Sigmoid colon (tissue), 6 donors: ENCODE measurements at regions not wholly inside any gene's neighbourhood (a gene's known extent, or its start where the extent isn't known, plus 50 kb on each side); places are given as distances from the start of the nearest gene placed in this dataset.

Source experiments
- DNase-seq: peaks from one replicate; pipeline ENCODE4 v3.0.0-alpha.2; 2019
- H3K27ac ChIP-seq, 4 donors: fragments of 200-600 bp; sonication (generic); one replicate each; pipeline ENCODE4 v1.5.1; 2016 to 2019; ENCODE audit warnings: mild to moderate bottlenecking in 1 of 4
- H3K27me3 ChIP-seq, 3 donors: fragments of 200-600 bp; sonication (generic); one replicate each; pipeline ENCODE4 v1.5.1; 2019; ENCODE audit warnings: mild to moderate bottlenecking in 1 of 3
- H3K36me3 ChIP-seq, 4 donors: fragments of 200-600 bp; sonication (generic); one replicate each; pipeline ENCODE4 v1.5.1; 2016 to 2019
- H3K4me1 ChIP-seq, 4 donors: fragments of 200-600 bp; sonication (generic); one replicate each; pipeline ENCODE4 v1.5.1; 2017 to 2019
- H3K4me3 ChIP-seq, 4 donors: fragments of 200-600 bp; sonication (generic); one replicate each; pipeline ENCODE4 v1.5.1; 2017 to 2019; ENCODE audit warnings: mild to moderate bottlenecking in 2 of 4, moderate library complexity in 1 of 4
- H3K9me3 ChIP-seq, 4 donors: fragments of 200-600 bp in 3 of 4; sonication (generic) in 3 of 4; one replicate each; pipeline versions ENCODE4 v1.5.1 to v1.6.1; 2013 to 2019
- CTCF ChIP-seq, 4 experiments: fragments of 450-650 bp in 3 of 4; fragments of 200-600 bp in 1 of 4; IDR thresholded peaks; one replicate each; pipeline ENCODE4 v1.5.1; 2016 to 2019; ENCODE audit warnings: antibody characterized with exemption in 4 of 4, mild to moderate bottlenecking in 3 of 4, moderate library complexity in 2 of 4
- EP300 ChIP-seq, 4 donors: sonication (generic); formaldehyde crosslinking; IDR thresholded peaks; one replicate each; pipeline ENCODE4 v1.6.1; 2017; ENCODE audit warnings: antibody characterized with exemption in 4 of 4
- POLR2A ChIP-seq, 2 donors: fragments of 450-650 bp; IDR thresholded peaks; one replicate each; pipeline ENCODE4 v1.6.1; 2016; ENCODE audit warnings: antibody characterized with exemption in 2 of 2, mild to moderate bottlenecking in 2 of 2, moderate library complexity in 2 of 2
- POLR2AphosphoS5 ChIP-seq, 4 donors: sonication (generic); formaldehyde crosslinking; IDR thresholded peaks; one replicate each; pipeline ENCODE4 v1.6.1; 2017; ENCODE audit warnings: antibody characterized with exemption in 4 of 4
- WGBS, 2 donors: extraction: QIAGEN DNeasy Blood & Tissue Kit; methylation state at CpG; one replicate each; pipeline ENCODE4 v1.1.7; 2013; 5-methylcytosine and 5-hydroxymethylcytosine counted together
- intact Hi-C: fragments of 100-400 bp; cut with DNase I; formaldehyde crosslinking; loops from one replicate; pipeline ENCODE4 v1.15.1; 2023
- donor health status: healthy with polysubstance abuse.
- donor health status: healthy.

GRCh38 chr15:35306361-35306981 lies 221.4 kb upstream of the NANOGP8 start:
- H3K4me1 ChIP-seq, result peaks cover 0 to 73% (median 56%) of the 10 kb centered on the region in 4 donors
- H3K9me3 ChIP-seq, result no peaks in the 10 kb centered on the region
- no peak overlapping the region for H3K4me3 ChIP-seq
- no peak for DNase-seq
- TF ChIP-seq CTCF (IDR thresholded peaks at IDR 0.05) (no peak), POLR2A (IDR thresholded peaks at IDR 0.05) (no peak), EP300 (IDR thresholded peaks at IDR 0.05) (no peak), POLR2AphosphoS5 (IDR thresholded peaks at IDR 0.05) (no peak)
- intact Hi-C loops, result loop anchor here (10.0 kb wide), 1 partner anchor 238 kb away; the partner anchor contains the start of gene DPH6
- no peaks in the 10 kb centered on the region for H3K36me3 ChIP-seq
- H3K27me3 ChIP-seq, result no peaks in the 10 kb centered on the region
- 12 to 56% methylated on average over 4 of the region's 4 CpGs for WGBS, 2 donors
- peak overlapping the region; percentile 55 to 77 (median 66) for H3K27ac ChIP-seq

DNA sequence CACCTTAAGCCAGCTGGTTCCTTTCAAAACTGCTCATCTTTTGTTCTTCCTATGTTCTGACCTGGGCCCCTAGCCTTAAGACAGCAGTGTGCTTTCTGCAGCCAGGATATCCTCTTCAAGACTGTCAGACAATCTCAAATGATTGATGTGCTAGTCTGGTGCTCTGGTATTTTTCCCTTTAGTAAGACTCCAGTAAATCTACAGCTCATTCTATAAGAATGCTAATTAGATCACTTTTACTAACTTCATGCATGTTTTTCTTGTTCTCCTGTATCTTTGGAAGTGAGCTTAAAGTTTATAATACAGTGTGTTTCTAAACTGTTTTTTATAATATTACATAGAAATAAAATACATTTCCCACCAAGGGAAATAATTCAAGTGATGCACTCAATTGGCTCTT lies 220.9 kb upstream of the NANOGP8 start:
- Histone ChIP-seq H3K27ac (peak overlapping the region; percentile 55 to 77 (median 66)), H3K9me3 (no peaks in the 10 kb centered on the region), H3K4me1 (peaks cover 0 to 67% (median 54%) of the 10 kb centered on the region in 4 donors), H3K36me3 (no peaks in the 10 kb centered on the region), H3K27me3 (no peaks in the 10 kb centered on the region), H3K4me3 (no peak overlapping the region)
- TF ChIP-seq POLR2AphosphoS5 (IDR thresholded peaks at IDR 0.05) (peak in 3 of 4 donors; percentile 41 to 62 (median 45)), CTCF (IDR thresholded peaks at IDR 0.05) (no peak), EP300 (IDR thresholded peaks at IDR 0.05) (no peak)
- DNase-seq, result no peak
- intact Hi-C loops, result loop anchor here (10.0 kb wide), 1 partner anchor 239 kb away; the partner anchor contains the start of gene DPH6

GRCh38 chr15:35305031-35305550 lies 220.0 kb upstream of the NANOGP8 start:
- H3K36me3 ChIP-seq, result no peaks in the 10 kb centered on the region
- peaks cover 0 to 60% (median 51%) of the 10 kb centered on the region in 4 donors for H3K4me1 ChIP-seq
- intact Hi-C loops, result loop anchor here (10.0 kb wide), 1 partner anchor 240 kb away; the partner anchor contains the start of gene DPH6
- H3K27ac ChIP-seq, result peak overlapping the region in 2 of 4 donors; percentile 70 to 77
- no peak overlapping the region for H3K4me3 ChIP-seq
- no peak for DNase-seq
- WGBS, 2 donors, result 72 to 84% methylated on average over 2 of the region's 2 CpGs
- no peaks in the 10 kb centered on the region for H3K9me3 ChIP-seq
- TF ChIP-seq POLR2AphosphoS5 (IDR thresholded peaks at IDR 0.05), result no peak
- TF ChIP-seq EP300 (IDR thresholded peaks at IDR 0.05), result no peak
- TF ChIP-seq CTCF (IDR thresholded peaks at IDR 0.05), result no peak
- no peak for TF ChIP-seq POLR2A (IDR thresholded peaks at IDR 0.05)
- H3K27me3 ChIP-seq, result no peaks in the 10 kb centered on the region

DNA sequence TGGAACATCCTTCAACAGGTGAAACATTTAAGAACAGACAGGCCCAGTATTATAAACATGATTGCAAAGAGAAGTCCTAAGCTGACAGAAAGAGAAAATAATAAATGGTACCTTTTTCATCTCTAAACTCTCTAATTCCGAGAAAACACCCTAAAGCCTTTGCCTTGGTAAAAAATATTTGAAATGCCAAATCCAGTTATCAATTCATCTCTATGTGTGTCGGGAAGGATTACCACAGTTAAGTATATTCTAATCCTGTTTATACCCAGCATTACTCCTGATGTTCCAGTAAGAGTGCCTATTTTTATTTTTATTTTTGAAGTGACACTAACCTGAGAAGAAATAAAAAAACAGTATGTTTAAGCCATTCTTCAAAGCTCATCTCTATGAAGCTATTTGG lies 219.3 kb upstream of the NANOGP8 start:
- no peaks in the 10 kb centered on the region for H3K27me3 ChIP-seq
- no peak for TF ChIP-seq POLR2AphosphoS5 (IDR thresholded peaks at IDR 0.05)
- TF ChIP-seq EP300 (IDR thresholded peaks at IDR 0.05), result no peak
- TF ChIP-seq POLR2A (IDR thresholded peaks at IDR 0.05), result no peak
- no peak for TF ChIP-seq CTCF (IDR thresholded peaks at IDR 0.05)
- intact Hi-C loops, result loop anchor here (5.0 to 10.0 kb wide), 2 partner anchors 240 to 1583 kb away; partner anchors contain the start of gene DPH6
- peaks cover 0 to 53% (median 44%) of the 10 kb centered on the region in 4 donors for H3K4me1 ChIP-seq
- no peaks in the 10 kb centered on the region for H3K36me3 ChIP-seq
- H3K4me3 ChIP-seq, result no peak overlapping the region
- 87 to 91% methylated on average over 2 of the region's 2 CpGs for WGBS, 2 donors
- no peaks in the 10 kb centered on the region for H3K9me3 ChIP-seq
- DNase-seq, result no peak
- peak overlapping the region in 2 of 4 donors; percentile 11 to 77 for H3K27ac ChIP-seq
